ENCODE measurements at regions not wholly inside any gene's neighbourhood (a gene's known extent, or its start where the extent isn't known, plus 50 kb on each side); places are given as distances from the start of the nearest gene placed in this dataset.

DNA sequence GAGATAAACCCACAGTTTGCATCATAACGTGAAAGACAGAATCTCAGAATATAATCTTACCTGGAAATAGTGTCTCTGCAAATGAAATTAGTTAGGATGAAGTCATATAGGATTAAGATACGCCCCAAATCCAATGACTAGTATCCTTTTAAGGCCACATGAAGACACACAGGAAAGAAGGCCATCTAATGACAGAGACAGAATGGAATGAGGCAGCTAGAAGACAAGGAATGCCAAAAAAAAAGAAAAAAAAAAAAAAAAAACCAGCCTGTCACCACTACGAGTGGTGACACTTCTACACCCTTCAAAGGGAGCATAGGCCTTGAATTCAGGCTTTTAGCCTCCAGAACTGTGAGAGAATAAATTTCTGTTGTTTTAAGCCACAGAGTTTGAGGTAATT is 82.9 kb downstream of the HYCC1 start:
- no peaks in the 10 kb centered on the region for H3K27me3 ChIP-seq
- TF ChIP-seq, protein P1, sequence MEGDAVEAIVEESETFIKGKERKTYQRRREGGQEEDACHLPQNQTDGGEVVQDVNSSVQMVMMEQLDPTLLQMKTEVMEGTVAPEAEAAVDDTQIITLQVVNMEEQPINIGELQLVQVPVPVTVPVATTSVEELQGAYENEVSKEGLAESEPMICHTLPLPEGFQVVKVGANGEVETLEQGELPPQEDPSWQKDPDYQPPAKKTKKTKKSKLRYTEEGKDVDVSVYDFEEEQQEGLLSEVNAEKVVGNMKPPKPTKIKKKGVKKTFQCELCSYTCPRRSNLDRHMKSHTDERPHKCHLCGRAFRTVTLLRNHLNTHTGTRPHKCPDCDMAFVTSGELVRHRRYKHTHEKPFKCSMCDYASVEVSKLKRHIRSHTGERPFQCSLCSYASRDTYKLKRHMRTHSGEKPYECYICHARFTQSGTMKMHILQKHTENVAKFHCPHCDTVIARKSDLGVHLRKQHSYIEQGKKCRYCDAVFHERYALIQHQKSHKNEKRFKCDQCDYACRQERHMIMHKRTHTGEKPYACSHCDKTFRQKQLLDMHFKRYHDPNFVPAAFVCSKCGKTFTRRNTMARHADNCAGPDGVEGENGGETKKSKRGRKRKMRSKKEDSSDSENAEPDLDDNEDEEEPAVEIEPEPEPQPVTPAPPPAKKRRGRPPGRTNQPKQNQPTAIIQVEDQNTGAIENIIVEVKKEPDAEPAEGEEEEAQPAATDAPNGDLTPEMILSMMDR (IDR thresholded peaks at IDR 0.05; ENCODE audit: low read depth, low read length): no peak
- H3K9me3 ChIP-seq: no peaks in the 10 kb centered on the region
- no peaks in the 10 kb centered on the region for H3K4me1 ChIP-seq
- no peaks in the 10 kb centered on the region for H3K36me3 ChIP-seq
- DNase-seq: no peak
- H3K4me3 ChIP-seq (ENCODE audit: low read depth, low read length): no peak overlapping the region

DNA sequence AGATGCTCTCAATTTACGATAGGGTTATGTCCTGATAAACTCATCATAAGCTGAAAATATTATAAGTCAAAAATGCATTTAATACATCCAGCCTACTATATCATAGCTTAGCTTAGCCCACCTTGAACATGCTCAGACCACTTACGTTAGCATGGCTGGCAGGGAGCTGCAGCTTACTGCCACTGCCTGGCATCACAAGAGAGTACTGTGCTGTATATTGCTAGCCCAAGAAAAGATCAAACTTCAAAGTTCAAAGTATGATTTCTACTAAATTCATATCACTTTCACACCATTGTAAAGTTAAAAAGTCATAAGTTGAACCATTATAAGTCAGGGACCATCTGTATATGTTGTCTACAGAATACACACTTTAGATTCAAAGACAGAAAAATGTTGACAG is 91.6 kb downstream of the HYCC1 start:
- no peaks in the 10 kb centered on the region for H3K9me3 ChIP-seq
- TF ChIP-seq, protein P1 (IDR thresholded peaks at IDR 0.05; ENCODE audit: low read depth, low read length): no peak

GRCh38 chr7:22921386-22922086 is 92.4 kb downstream of the HYCC1 start:
- no peaks in the 10 kb centered on the region for H3K9me3 ChIP-seq
- no peaks in the 10 kb centered on the region for H3K4me1 ChIP-seq
- TF ChIP-seq, protein P1 (IDR thresholded peaks at IDR 0.05; ENCODE audit: low read depth, low read length): no peak
- peaks cover 1% of the 10 kb centered on the region; the same call in 1 of the 2 replicates for H3K27me3 ChIP-seq
- no peaks in the 10 kb centered on the region for H3K36me3 ChIP-seq
- no peak overlapping the region for H3K4me3 ChIP-seq (ENCODE audit: low read depth, low read length)
- no peak for DNase-seq

More for the DNA sequence above, 91.6 kb downstream of the HYCC1 start:
- no peaks in the 10 kb centered on the region for H3K4me1 ChIP-seq
- no peak overlapping the region for H3K4me3 ChIP-seq (ENCODE audit: low read depth, low read length)
- DNase-seq: no peak
- no peaks in the 10 kb centered on the region for H3K27me3 ChIP-seq
- no peaks in the 10 kb centered on the region for H3K36me3 ChIP-seq

GRCh38 chr7:22920672-22921071 is 93.3 kb downstream of the HYCC1 start:
- no peaks in the 10 kb centered on the region for H3K4me1 ChIP-seq
- no peaks in the 10 kb centered on the region for H3K9me3 ChIP-seq
- DNase-seq: no peak
- TF ChIP-seq, protein P1 (IDR thresholded peaks at IDR 0.05; ENCODE audit: low read depth, low read length): no peak
- H3K36me3 ChIP-seq: no peaks in the 10 kb centered on the region
- H3K4me3 ChIP-seq (ENCODE audit: low read depth, low read length): no peak overlapping the region
- peaks cover 4% of the 10 kb centered on the region; the same call in 1 of the 2 replicates for H3K27me3 ChIP-seq

GRCh38 chr7:22913158-22913557 is 90.5 kb upstream of the TOMM7 start:
- no peaks in the 10 kb centered on the region for H3K36me3 ChIP-seq
- TF ChIP-seq, protein P1 (IDR thresholded peaks at IDR 0.05; ENCODE audit: low read depth, low read length): no peak
- H3K4me3 ChIP-seq (ENCODE audit: low read depth, low read length): no peak overlapping the region
- no peaks in the 10 kb centered on the region for H3K9me3 ChIP-seq
- H3K4me1 ChIP-seq: no peaks in the 10 kb centered on the region
- DNase-seq: no peak
- peaks cover 4% of the 10 kb centered on the region; the same call in 1 of the 2 replicates for H3K27me3 ChIP-seq

DNA sequence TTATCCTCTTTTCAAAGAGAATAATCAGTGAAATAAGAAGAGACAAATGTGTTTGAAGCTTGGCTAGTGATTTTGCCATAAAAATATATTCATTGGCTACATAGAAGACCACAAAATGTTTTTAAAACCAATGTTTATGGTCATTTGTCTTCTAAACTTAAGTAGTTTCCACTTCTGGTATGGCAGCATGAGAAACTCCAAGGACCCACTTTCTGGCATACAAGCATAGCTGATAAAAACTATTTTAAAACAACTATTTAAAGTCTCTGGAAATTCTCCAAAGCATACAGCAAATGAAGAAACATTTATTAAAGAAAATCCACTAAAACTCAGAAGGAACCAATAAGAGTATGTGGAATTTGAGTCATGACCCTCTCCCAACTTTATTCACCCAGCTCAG is 89.2 kb upstream of the TOMM7 start:
- Histone ChIP-seq H3K4me3 (ENCODE audit: low read depth, low read length) (no peak overlapping the region), H3K4me1 (no peaks in the 10 kb centered on the region), H3K9me3 (no peaks in the 10 kb centered on the region), H3K27me3 (peaks cover 4% of the 10 kb centered on the region; the same call in 1 of the 2 replicates), H3K36me3 (no peaks in the 10 kb centered on the region)
- DNase-seq: no peak
- TF ChIP-seq, protein P1 (IDR thresholded peaks at IDR 0.05; ENCODE audit: low read depth, low read length): no peak

Measured in BE2C (cell line).